Choroid plexus epithelial cell (primary cell): ENCODE measurements at regions not wholly inside any gene's neighbourhood (a gene's known extent, or its start where the extent isn't known, plus 50 kb on each side); places are given as distances from the start of the nearest gene placed in this dataset.

Source experiments
- DNase-seq: peaks from one replicate; pipeline ENCODE4 v3.0.0-alpha.2; 2010; ENCODE audit warnings: low read depth
- H3K4me3 ChIP-seq: 2 replicates; pipeline ENCODE4 v1.5.1; 2011; ENCODE audit warnings: low read depth, mild to moderate bottlenecking, control low read depth, low read length, moderate library complexity
- TF ChIP-seq, protein P1 (sequence below): conservative IDR thresholded peaks from 2 replicates; pipeline ENCODE4 v1.5.1; 2011; ENCODE audit warnings: low read depth, mild to moderate bottlenecking, control low read depth, inconsistent platforms, low read length, moderate library complexity

DNA sequence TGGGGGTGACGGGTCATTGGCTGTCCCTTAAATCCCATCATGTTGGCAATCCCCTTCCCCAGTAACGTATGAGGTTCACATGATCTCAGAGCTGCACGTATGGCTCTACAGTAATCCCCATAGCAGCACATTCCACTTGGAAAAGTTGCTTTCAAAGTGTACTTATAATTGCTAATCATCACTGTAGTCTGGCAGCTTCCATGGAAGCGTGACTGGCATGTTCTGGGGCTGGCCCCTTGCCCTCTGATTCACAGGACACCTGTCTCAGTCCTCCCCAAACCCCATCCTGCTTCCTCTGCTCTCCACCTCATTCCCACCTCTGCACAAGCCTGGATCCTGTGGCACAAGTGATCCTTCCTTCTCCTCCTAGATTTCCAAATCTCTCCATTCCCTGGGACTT is 102.2 kb downstream of the TSEN15 start:
- TF ChIP-seq, protein P1, sequence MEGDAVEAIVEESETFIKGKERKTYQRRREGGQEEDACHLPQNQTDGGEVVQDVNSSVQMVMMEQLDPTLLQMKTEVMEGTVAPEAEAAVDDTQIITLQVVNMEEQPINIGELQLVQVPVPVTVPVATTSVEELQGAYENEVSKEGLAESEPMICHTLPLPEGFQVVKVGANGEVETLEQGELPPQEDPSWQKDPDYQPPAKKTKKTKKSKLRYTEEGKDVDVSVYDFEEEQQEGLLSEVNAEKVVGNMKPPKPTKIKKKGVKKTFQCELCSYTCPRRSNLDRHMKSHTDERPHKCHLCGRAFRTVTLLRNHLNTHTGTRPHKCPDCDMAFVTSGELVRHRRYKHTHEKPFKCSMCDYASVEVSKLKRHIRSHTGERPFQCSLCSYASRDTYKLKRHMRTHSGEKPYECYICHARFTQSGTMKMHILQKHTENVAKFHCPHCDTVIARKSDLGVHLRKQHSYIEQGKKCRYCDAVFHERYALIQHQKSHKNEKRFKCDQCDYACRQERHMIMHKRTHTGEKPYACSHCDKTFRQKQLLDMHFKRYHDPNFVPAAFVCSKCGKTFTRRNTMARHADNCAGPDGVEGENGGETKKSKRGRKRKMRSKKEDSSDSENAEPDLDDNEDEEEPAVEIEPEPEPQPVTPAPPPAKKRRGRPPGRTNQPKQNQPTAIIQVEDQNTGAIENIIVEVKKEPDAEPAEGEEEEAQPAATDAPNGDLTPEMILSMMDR, result no peak
- no peak overlapping the region for H3K4me3 ChIP-seq
- DNase-seq, result no peak

DNA sequence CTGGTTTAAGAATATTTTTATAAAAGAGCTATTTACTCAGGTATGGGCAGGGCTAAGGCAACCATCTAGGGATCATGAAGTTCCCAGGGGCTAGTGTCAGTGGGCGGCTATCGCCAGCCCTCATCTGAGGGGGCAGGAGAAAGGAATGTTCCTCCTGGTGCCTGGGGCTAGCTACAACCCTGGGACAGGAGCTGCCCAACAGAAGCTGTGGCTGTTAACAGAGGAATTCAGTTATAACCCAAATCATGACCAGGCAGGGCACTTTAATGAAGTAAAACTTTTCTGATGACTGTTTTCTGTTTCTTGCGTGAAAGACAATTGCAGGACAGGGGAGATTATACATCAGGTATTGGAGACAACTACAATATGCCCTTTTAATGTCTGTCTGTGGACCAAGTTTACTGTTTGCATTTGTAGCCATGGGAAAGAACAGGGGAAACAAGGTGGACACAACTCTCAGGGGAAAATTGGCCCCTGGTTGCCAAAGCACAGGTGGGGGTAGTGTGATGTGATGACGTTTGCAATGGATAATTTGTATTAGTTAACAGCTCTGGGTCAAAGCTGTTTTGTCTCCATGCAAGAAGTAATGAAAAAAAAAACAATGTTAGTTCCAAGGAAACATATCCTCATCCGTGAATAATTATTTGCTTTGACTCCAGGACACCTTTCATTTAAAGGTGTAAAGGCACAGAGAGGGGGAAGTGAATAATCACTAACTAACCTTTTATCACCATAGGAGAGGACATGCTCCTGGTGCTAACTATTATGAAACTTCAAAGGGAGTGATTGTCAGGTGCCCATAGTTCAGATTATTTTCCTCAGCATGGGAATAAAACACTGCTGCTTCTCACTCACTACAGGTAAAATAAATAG is 105.2 kb downstream of the TSEN15 start:
- no peak for DNase-seq
- TF ChIP-seq, protein P1, result no peak
- no peak overlapping the region for H3K4me3 ChIP-seq

DNA sequence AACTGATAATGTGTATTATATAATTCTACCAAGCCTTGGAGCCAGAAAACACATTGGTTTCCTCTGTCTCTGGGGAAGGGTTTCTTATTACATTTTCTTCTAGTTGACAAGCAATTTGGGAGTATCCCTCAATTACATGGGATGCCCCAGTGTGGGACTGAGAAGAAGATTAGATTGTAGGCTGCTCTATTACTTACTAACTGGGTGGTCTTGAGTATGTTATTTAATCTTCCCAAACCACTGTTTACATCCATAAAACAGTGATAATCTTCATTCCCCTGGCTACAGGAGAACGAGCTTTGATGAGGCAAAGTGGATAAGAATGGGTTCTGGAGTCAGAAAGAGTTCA is 105.8 kb downstream of the TSEN15 start:
- no peak overlapping the region for H3K4me3 ChIP-seq
- TF ChIP-seq, protein P1, result no peak
- no peak for DNase-seq

DNA sequence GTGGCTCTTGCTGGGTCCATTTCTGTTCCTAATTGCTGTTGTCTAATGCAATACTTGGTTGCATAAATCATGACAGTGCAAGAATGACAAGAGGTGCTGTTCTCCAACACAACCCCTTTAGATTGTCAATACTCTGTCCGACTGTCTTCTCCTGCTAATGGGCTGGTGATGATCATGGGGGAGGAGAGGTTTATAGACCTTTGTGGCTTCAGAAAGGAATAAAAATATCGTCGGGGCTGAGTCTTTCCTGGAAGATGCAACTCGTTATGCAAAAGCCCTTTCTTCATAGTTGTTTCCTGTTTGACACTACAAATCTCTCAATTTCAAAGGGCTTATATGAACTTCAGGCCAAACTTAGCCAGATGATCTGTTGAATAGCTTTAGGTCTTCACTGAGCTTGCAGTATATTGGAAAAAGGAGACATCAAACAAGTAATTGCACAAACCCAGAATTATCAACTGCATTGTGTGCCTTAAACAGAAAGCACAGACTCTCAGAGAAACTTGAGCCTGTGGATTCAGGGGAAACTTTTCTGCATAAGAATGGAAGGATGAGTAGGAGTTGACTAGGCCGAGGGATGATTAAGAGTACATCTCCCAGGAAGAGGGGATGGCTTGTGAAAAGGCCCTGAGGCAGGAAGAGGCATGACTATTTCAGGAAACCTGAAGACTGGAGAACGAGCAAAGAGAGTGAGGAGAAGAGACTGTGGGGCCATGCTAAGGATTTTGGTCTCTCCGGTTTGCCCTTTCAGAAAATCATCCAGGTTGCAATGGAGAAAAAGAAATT is 107.6 kb downstream of the TSEN15 start:
- no peak overlapping the region for H3K4me3 ChIP-seq
- TF ChIP-seq, protein P1, result no peak
- DNase-seq, result no peak

DNA sequence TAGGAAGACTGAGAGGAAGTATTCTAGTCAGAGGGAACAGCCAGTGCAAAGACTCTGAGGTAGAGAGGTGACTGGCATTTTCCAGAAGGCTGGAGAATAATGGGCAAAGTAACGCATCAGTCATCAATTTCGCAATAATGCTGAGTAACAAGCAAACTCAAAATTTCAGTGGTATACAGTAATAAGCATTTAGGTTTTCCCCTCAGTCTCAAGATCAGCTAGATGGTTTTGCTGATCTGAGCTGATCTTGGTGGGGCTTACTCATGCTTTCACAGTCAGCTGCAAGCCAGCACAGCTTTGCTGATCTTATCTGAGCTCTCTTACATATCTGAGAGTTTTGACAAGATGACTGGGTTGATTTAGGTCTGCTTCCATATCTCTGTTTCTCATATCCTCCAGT is 108.7 kb downstream of the TSEN15 start:
- TF ChIP-seq, protein P1, result no peak
- no peak overlapping the region for H3K4me3 ChIP-seq
- DNase-seq, result peak; percentile 21

DNA sequence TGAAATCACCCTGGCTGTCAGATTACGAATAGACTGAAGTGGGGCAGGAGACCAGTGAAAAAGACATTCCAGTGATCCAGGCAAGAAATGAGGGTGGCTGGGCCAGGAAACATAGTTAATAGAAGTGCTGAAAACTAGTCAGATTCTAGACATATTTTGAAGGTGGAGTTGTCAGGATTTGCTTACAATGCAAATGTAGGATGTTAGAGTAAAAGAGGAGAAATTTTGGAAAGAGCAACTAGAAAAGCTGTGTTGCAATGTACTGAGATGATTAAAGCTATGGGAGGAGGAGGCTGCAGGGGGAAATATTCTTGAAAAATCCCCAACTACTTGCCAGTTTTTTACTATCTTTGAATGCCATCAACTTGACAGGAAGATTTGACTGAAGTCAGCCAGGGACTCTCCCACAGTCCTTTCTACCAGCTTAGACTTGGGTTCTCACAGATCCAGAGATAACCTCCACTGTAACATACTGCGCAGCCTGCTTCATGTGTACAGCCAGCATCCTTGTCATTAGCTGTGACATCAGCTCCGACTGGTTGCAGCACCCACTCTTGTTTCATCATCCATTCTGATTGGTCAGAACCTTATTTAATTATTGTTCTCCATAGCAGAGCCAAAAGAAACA is 109.7 kb downstream of the TSEN15 start:
- DNase-seq, result peak; percentile 9
- TF ChIP-seq, protein P1, result no peak

More for the DNA sequence above, 109.7 kb downstream of the TSEN15 start:
- no peak overlapping the region for H3K4me3 ChIP-seq
